IMR-90 (cell line): ENCODE measurements at regions not wholly inside any gene's neighbourhood (a gene's known extent, or its start where the extent isn't known, plus 50 kb on each side); places are given as distances from the start of the nearest gene placed in this dataset.

ENCODE experiments used
- ATAC-seq: fragments of 200-7000 bp; cut with Tn5 transposase; 2 replicates; pipeline ENCODE4 v1.9.1; 2020; ENCODE audit warnings: low read depth, mild to moderate bottlenecking, moderate library complexity
- BruUV-seq: library from RNA; stranded (reverse); fragments of 400-500 nt; replicated peaks from 2 replicates; lab custom pipeline; 2021; lab: Mats Ljungman, UMichigan
- CTCF ChIA-PET: fragments of 300-600 bp; formaldehyde crosslinking; extraction: SDS; loops from one replicate; lab custom pipeline; 2021; ENCODE audit warnings: antibody characterized with exemption; lab: Yijun Ruan, JAX
- POLR2A ChIA-PET: fragments of 300-600 bp; sonication (Branson Sonifier 250); formaldehyde crosslinking; loops from one replicate; lab custom pipeline; 2022; ENCODE audit warnings: antibody characterized with exemption; ENCODE audit not compliant: unreplicated experiment; lab: Charles Lee
- DNase-seq: peaks from one replicate; pipeline ENCODE4 v3.0.0; 2013
- H2AFZ ChIP-seq: replicated peaks from 2 replicates; pipeline ENCODE3; 2013; ENCODE audit warnings: low read length, mild to moderate bottlenecking; ENCODE audit not compliant: poor library complexity
- H2AK5ac ChIP-seq: 2 replicates; pipeline ENCODE4 v1.6.1; 2013; ENCODE audit warnings: low read depth, low read length, inconsistent platforms
- H2AK9ac ChIP-seq: replicated peaks from 2 replicates; pipeline ENCODE3; 2013; ENCODE audit warnings: mild to moderate bottlenecking, low read depth, low read length, moderate library complexity; ENCODE audit not compliant: poor library complexity
- H2BK120ac ChIP-seq: 2 replicates; pipeline ENCODE4 v1.6.1; 2013; ENCODE audit warnings: low read depth, low read length, inconsistent platforms
- H2BK15ac ChIP-seq: 3 replicates; pipeline ENCODE4 v1.6.1; 2013; ENCODE audit warnings: low read depth, low read length, inconsistent platforms
- H2BK20ac ChIP-seq: 2 replicates; pipeline ENCODE4 v1.6.1; 2013; ENCODE audit warnings: low read depth, mild to moderate bottlenecking, inconsistent platforms, low read length, moderate library complexity
- H2BK5ac ChIP-seq: 2 replicates; pipeline ENCODE4 v1.6.1; 2013; ENCODE audit warnings: mild to moderate bottlenecking, low read depth, low read length, inconsistent platforms; ENCODE audit not compliant: poor library complexity, severe bottlenecking
- H3K14ac ChIP-seq: replicated peaks from 2 replicates; pipeline ENCODE4 v1.6.1; 2013; ENCODE audit warnings: low read depth, low read length, inconsistent platforms
- H3K18ac ChIP-seq: 2 replicates; pipeline ENCODE4 v1.6.1; 2013; ENCODE audit warnings: low read depth, low read length, control low read depth
- H3K23ac ChIP-seq: 2 replicates; pipeline ENCODE4 v1.6.1; 2013; ENCODE audit warnings: low read depth, low read length, inconsistent platforms
- H3K27ac ChIP-seq: 2 replicates; pipeline ENCODE4 v1.5.1; 2013; ENCODE audit warnings: mild to moderate bottlenecking, control low read depth, low read length; ENCODE audit not compliant: insufficient read depth
- H3K27me3 ChIP-seq: 2 replicates; pipeline ENCODE4 v1.6.1; 2013; ENCODE audit warnings: low read length; ENCODE audit not compliant: control insufficient read depth, insufficient read depth
- H3K36me3 ChIP-seq: 2 replicates; pipeline ENCODE4 v1.6.1; 2013; ENCODE audit warnings: low read length, mixed read lengths; ENCODE audit not compliant: control insufficient read depth, insufficient read depth
- H3K4ac ChIP-seq: 2 replicates; pipeline ENCODE4 v1.6.1; 2013; ENCODE audit warnings: low read depth, low read length, inconsistent platforms
- H3K4me1 ChIP-seq: 2 replicates; pipeline ENCODE4 v1.6.1; 2013; ENCODE audit warnings: low read length, mixed read lengths; ENCODE audit not compliant: control insufficient read depth, insufficient read depth
- H3K4me2 ChIP-seq: 2 replicates; pipeline ENCODE4 v1.6.1; 2013; ENCODE audit warnings: low read depth, mild to moderate bottlenecking, control low read depth, low read length, moderate library complexity
- H3K4me3 ChIP-seq: 2 replicates; pipeline ENCODE4 v1.5.1; 2013; ENCODE audit warnings: low read depth, mild to moderate bottlenecking, control low read depth, low read length, moderate library complexity; ENCODE audit not compliant: insufficient read depth
- H3K56ac ChIP-seq: 2 replicates; pipeline ENCODE4 v1.6.1; 2013; ENCODE audit warnings: low read length, inconsistent platforms; ENCODE audit not compliant: insufficient read depth; ENCODE audit errors: extremely low read depth
- H3K79me1 ChIP-seq, 2 experiments: 2 replicates each; pipeline ENCODE4 v1.6.1; 2013; ENCODE audit warnings: low read length in 2 of 2, inconsistent platforms in 1 of 2, low read depth in 1 of 2
- H3K9ac ChIP-seq: 2 replicates; pipeline ENCODE4 v1.6.1; 2013; ENCODE audit warnings: low read depth, low read length, control low read depth
- H3K9me1 ChIP-seq: 2 replicates; pipeline ENCODE4 v1.6.1; 2013; ENCODE audit warnings: low read length, inconsistent platforms; ENCODE audit not compliant: insufficient read depth
- H3K9me3 ChIP-seq: 2 replicates; pipeline ENCODE4 v1.6.1; 2013; ENCODE audit warnings: low read length; ENCODE audit not compliant: control insufficient read depth, insufficient read depth
- H4K20me1 ChIP-seq: 2 replicates; pipeline ENCODE4 v1.6.1; 2013; ENCODE audit warnings: low read length, inconsistent platforms; ENCODE audit not compliant: insufficient read depth
- H4K5ac ChIP-seq: 2 replicates; pipeline ENCODE4 v1.6.1; 2013; ENCODE audit warnings: mild to moderate bottlenecking, low read depth, low read length, control low read depth
- H4K8ac ChIP-seq, 2 experiments: 2 replicates each; pipeline ENCODE4 v1.6.1; 2013; ENCODE audit warnings: low read depth in 2 of 2, low read length in 2 of 2, control low read depth in 1 of 2, inconsistent platforms in 1 of 2
- H4K91ac ChIP-seq: 2 replicates; pipeline ENCODE4 v1.6.1; 2013; ENCODE audit warnings: low read depth, low read length, inconsistent platforms; ENCODE audit not compliant: insufficient read depth
- BHLHE40 ChIP-seq: fragments of 150-350 bp; IDR thresholded peaks from 2 replicates; pipeline ENCODE4 v1.6.1; 2016; ENCODE audit warnings: mild to moderate bottlenecking, low read depth, low read length
- CEBPB ChIP-seq: IDR thresholded peaks from 2 replicates; pipeline ENCODE4 v1.6.1; 2012; ENCODE audit warnings: low read depth, low read length, improper control_type of control experiment
- MAFK ChIP-seq: IDR thresholded peaks from 2 replicates; pipeline ENCODE4 v1.6.1; 2012; ENCODE audit warnings: low read depth, low read length, improper control_type of control experiment
- MAZ ChIP-seq: IDR thresholded peaks from 2 replicates; pipeline ENCODE4 v1.6.1; 2012; ENCODE audit warnings: low read depth, mild to moderate bottlenecking, low read length, improper control_type of control experiment, moderate library complexity, borderline replicate concordance
- RAD21 ChIP-seq: IDR thresholded peaks from 2 replicates; pipeline ENCODE4 v1.6.1; 2012; ENCODE audit warnings: low read length, improper control_type of control experiment
- RFX5 ChIP-seq: IDR thresholded peaks from 2 replicates; pipeline ENCODE4 v1.8.0; 2012; ENCODE audit warnings: low read depth, mild to moderate bottlenecking, low read length, moderate library complexity
- WGBS, 2 experiments: methylation state at CpG; one replicate each; pipeline versions ENCODE4 v1.1.5 to v1.1.7; 2013; ENCODE audit warnings: missing lambda C conversion rate in 2 of 2; ENCODE audit not compliant: insufficient read length in 1 of 2; ENCODE audit errors: extremely low coverage in 2 of 2; 5-methylcytosine and 5-hydroxymethylcytosine counted together
- dilution Hi-C: fragments of 300-500 bp; cut with HindIII; formaldehyde crosslinking; loops from one replicate; pipeline ENCODE4 v1.14.3; 2018; ENCODE audit warnings: low sequenced_read_pairs; ENCODE audit not compliant: unreplicated experiment
- in situ Hi-C: fragments of 300-500 bp; cut with MboI; formaldehyde crosslinking; loops from 3 replicates; pipeline ENCODE4 v1.14.3; 2019; ENCODE audit warnings: low sequenced_read_pairs, inconsistent platforms, mixed read lengths
- intact Hi-C: fragments of 100-400 bp; cut with micrococcal nuclease; formaldehyde crosslinking; loops from 2 replicates; pipeline ENCODE4 v1.10.0; 2022
- TF ChIP-seq, protein P1 (sequence below): conservative IDR thresholded peaks from 2 replicates; pipeline ENCODE4 v1.5.1; 2012; ENCODE audit warnings: mild to moderate bottlenecking, low read depth, low read length, improper control_type of control experiment

- no peak overlapping the region for H3K18ac ChIP-seq
- peak overlapping the region; percentile 24; the same call in 1 of the 2 replicates for H3K27ac ChIP-seq
- H3K4me1 ChIP-seq: peaks cover 25% of the 10 kb centered on the region
- WGBS, 2 experiments: no CpG with 5 or more reads among the region's 3 CpGs
- 0 out of 2 replicates have a peak overlapping the region, but pooled peaks have one; percentile 4 for H4K5ac ChIP-seq
- no peak overlapping the region for H2AFZ ChIP-seq
- H2BK20ac ChIP-seq: no peak overlapping the region
- peaks cover 58 to 99% of the 10 kb centered on the region in 2 experiments for H3K79me1 ChIP-seq
- H4K8ac ChIP-seq: no peak overlapping the region
- no peak overlapping the region for H3K14ac ChIP-seq
- H2AK9ac ChIP-seq: no peak overlapping the region
- no peaks in the 10 kb centered on the region for H3K27me3 ChIP-seq
- H3K4ac ChIP-seq: no peak overlapping the region
- peak; percentile 22; the same call in 1 of the 2 replicates for TF ChIP-seq RAD21
- TF ChIP-seq RFX5: no peak
- no peak for TF ChIP-seq MAFK
- peak; percentile 37; the same call in 1 of the 2 replicates for TF ChIP-seq CEBPB
- TF ChIP-seq, protein P1, sequence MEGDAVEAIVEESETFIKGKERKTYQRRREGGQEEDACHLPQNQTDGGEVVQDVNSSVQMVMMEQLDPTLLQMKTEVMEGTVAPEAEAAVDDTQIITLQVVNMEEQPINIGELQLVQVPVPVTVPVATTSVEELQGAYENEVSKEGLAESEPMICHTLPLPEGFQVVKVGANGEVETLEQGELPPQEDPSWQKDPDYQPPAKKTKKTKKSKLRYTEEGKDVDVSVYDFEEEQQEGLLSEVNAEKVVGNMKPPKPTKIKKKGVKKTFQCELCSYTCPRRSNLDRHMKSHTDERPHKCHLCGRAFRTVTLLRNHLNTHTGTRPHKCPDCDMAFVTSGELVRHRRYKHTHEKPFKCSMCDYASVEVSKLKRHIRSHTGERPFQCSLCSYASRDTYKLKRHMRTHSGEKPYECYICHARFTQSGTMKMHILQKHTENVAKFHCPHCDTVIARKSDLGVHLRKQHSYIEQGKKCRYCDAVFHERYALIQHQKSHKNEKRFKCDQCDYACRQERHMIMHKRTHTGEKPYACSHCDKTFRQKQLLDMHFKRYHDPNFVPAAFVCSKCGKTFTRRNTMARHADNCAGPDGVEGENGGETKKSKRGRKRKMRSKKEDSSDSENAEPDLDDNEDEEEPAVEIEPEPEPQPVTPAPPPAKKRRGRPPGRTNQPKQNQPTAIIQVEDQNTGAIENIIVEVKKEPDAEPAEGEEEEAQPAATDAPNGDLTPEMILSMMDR: no peak
- 0 out of 2 replicates have a peak, but pooled peaks have one; percentile 20 for TF ChIP-seq MAZ
- TF ChIP-seq BHLHE40: no peak
- intact Hi-C loops: no loop called here
- H3K4me2 ChIP-seq: peak overlapping the region; percentile 22; the same call in 1 of the 2 replicates
- ATAC-seq (peak; percentile 72), DNase-seq (peak; percentile 77)
- peak overlapping the region; percentile 11 for H2BK5ac ChIP-seq
- H4K20me1 ChIP-seq: peaks cover 90% of the 10 kb centered on the region
- peaks cover 41% of the 10 kb centered on the region for H3K9me1 ChIP-seq
- no TSS peak for BruUV-seq
- CTCF ChIA-PET: no interaction called here
- peak overlapping the region; percentile 12; the same call in 1 of the 2 replicates for H3K9ac ChIP-seq
- no peak overlapping the region for H2BK15ac ChIP-seq
- peaks cover 13% of the 10 kb centered on the region for H3K36me3 ChIP-seq
- no peak overlapping the region for H2BK120ac ChIP-seq
- no peak overlapping the region for H3K4me3 ChIP-seq
- no peaks in the 10 kb centered on the region for H3K9me3 ChIP-seq
- no peak overlapping the region for H3K56ac ChIP-seq
- H4K91ac ChIP-seq: no peak overlapping the region; the same call in 1 of the 2 replicates
- dilution Hi-C loops: no loop called here
- POLR2A ChIA-PET: no interaction called here
- H3K23ac ChIP-seq: no peak overlapping the region
- H2AK5ac ChIP-seq: peak overlapping the region; percentile 49; the same call in 1 of the 2 replicates
- in situ Hi-C loops: no loop called here
Measured at GRCh38 chr2:120794716-120795115, 59.0 kb downstream of the GLI2 start.
